ENCODE measurements at regions not wholly inside any gene's neighbourhood (a gene's known extent, or its start where the extent isn't known, plus 50 kb on each side); places are given as distances from the start of the nearest gene placed in this dataset.

- TF ChIP-seq ZFP41 (tag by site-specific recombination; IDR thresholded peaks at IDR 0.05; ENCODE audit: borderline replicate concordance) (no peak), ZNF777 (tag by site-specific recombination; IDR thresholded peaks at IDR 0.05; ENCODE audit: borderline replicate concordance) (no peak), ZNF274 (IDR thresholded peaks at IDR 0.05; ENCODE audit: low read length) (no peak), ZNF274 (tag by site-specific recombination; IDR thresholded peaks at IDR 0.05; ENCODE audit: borderline replicate concordance) (no peak), ZNF169 (tag by site-specific recombination; IDR thresholded peaks at IDR 0.05) (no peak), KLF16 (tag by site-specific recombination; IDR thresholded peaks at IDR 0.05) (no peak), ZNF664 (tag by site-specific recombination; IDR thresholded peaks at IDR 0.05) (no peak), ZBTB7A (tag by site-specific recombination; IDR thresholded peaks at IDR 0.05; ENCODE audit: low read depth) (no peak), ZFP3 (tag by site-specific recombination; IDR thresholded peaks at IDR 0.05; ENCODE audit: low read depth) (no peak), ZNF660 (tag by site-specific recombination; IDR thresholded peaks at IDR 0.05) (no peak), ZBTB20 (tag by site-specific recombination; IDR thresholded peaks at IDR 0.05) (no peak)
- TF ChIP-seq, protein P1, sequence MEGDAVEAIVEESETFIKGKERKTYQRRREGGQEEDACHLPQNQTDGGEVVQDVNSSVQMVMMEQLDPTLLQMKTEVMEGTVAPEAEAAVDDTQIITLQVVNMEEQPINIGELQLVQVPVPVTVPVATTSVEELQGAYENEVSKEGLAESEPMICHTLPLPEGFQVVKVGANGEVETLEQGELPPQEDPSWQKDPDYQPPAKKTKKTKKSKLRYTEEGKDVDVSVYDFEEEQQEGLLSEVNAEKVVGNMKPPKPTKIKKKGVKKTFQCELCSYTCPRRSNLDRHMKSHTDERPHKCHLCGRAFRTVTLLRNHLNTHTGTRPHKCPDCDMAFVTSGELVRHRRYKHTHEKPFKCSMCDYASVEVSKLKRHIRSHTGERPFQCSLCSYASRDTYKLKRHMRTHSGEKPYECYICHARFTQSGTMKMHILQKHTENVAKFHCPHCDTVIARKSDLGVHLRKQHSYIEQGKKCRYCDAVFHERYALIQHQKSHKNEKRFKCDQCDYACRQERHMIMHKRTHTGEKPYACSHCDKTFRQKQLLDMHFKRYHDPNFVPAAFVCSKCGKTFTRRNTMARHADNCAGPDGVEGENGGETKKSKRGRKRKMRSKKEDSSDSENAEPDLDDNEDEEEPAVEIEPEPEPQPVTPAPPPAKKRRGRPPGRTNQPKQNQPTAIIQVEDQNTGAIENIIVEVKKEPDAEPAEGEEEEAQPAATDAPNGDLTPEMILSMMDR (tag by site-specific recombination; IDR thresholded peaks at IDR 0.05) = no peak
- TF ChIP-seq, protein P2, sequence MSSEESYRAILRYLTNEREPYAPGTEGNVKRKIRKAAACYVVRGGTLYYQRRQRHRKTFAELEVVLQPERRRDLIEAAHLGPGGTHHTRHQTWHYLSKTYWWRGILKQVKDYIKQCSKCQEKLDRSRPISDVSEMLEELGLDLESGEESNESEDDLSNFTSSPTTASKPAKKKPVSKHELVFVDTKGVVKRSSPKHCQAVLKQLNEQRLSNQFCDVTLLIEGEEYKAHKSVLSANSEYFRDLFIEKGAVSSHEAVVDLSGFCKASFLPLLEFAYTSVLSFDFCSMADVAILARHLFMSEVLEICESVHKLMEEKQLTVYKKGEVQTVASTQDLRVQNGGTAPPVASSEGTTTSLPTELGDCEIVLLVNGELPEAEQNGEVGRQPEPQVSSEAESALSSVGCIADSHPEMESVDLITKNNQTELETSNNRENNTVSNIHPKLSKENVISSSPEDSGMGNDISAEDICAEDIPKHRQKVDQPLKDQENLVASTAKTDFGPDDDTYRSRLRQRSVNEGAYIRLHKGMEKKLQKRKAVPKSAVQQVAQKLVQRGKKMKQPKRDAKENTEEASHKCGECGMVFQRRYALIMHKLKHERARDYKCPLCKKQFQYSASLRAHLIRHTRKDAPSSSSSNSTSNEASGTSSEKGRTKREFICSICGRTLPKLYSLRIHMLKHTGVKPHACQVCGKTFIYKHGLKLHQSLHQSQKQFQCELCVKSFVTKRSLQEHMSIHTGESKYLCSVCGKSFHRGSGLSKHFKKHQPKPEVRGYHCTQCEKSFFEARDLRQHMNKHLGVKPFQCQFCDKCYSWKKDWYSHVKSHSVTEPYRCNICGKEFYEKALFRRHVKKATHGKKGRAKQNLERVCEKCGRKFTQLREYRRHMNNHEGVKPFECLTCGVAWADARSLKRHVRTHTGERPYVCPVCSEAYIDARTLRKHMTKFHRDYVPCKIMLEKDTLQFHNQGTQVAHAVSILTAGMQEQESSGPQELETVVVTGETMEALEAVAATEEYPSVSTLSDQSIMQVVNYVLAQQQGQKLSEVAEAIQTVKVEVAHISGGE (tag by site-specific recombination; conservative IDR thresholded peaks at IDR 0.05; ENCODE audit: low read depth) = no peak
Measured at GRCh38 chr9:103674271-103674670, 419.8 kb upstream of the SMC2 start.
